ENCODE measurements at regions not wholly inside any gene's neighbourhood (a gene's known extent, or its start where the extent isn't known, plus 50 kb on each side); places are given as distances from the start of the nearest gene placed in this dataset.

DNA sequence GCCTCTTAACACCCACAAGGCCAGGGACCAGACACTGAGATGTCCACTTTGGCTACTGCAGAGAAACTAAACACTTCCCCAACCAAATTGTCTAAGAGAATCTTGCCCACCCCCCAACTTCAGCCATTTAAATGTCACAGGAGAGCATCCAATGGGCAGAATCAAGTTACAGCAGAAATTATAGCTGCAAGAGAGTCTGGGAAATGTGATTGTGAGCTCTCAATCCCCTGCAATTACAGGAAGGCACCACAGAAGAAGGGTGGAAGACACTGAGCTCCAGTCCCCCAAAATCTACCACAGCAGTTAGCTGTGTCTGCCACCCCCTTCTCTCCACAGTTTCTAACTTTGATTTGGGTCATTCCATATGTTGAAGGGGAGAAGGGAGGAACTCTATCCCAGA lies 103.5 kb upstream of the ATL2 start:
- TF ChIP-seq, protein P1, sequence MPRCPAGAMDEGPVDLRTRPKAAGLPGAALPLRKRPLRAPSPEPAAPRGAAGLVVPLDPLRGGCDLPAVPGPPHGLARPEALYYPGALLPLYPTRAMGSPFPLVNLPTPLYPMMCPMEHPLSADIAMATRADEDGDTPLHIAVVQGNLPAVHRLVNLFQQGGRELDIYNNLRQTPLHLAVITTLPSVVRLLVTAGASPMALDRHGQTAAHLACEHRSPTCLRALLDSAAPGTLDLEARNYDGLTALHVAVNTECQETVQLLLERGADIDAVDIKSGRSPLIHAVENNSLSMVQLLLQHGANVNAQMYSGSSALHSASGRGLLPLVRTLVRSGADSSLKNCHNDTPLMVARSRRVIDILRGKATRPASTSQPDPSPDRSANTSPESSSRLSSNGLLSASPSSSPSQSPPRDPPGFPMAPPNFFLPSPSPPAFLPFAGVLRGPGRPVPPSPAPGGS (IDR thresholded peaks at IDR 0.05): no peak
- no peak for TF ChIP-seq MAFK (IDR thresholded peaks at IDR 0.05; ENCODE audit: partially characterized antibody)
- no peak for TF ChIP-seq HOXA7 (CRISPR knock-in tag; IDR thresholded peaks at IDR 0.05)
- TF ChIP-seq, protein P2, sequence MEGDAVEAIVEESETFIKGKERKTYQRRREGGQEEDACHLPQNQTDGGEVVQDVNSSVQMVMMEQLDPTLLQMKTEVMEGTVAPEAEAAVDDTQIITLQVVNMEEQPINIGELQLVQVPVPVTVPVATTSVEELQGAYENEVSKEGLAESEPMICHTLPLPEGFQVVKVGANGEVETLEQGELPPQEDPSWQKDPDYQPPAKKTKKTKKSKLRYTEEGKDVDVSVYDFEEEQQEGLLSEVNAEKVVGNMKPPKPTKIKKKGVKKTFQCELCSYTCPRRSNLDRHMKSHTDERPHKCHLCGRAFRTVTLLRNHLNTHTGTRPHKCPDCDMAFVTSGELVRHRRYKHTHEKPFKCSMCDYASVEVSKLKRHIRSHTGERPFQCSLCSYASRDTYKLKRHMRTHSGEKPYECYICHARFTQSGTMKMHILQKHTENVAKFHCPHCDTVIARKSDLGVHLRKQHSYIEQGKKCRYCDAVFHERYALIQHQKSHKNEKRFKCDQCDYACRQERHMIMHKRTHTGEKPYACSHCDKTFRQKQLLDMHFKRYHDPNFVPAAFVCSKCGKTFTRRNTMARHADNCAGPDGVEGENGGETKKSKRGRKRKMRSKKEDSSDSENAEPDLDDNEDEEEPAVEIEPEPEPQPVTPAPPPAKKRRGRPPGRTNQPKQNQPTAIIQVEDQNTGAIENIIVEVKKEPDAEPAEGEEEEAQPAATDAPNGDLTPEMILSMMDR (IDR thresholded peaks at IDR 0.05): no peak
- TF ChIP-seq, protein P3, sequence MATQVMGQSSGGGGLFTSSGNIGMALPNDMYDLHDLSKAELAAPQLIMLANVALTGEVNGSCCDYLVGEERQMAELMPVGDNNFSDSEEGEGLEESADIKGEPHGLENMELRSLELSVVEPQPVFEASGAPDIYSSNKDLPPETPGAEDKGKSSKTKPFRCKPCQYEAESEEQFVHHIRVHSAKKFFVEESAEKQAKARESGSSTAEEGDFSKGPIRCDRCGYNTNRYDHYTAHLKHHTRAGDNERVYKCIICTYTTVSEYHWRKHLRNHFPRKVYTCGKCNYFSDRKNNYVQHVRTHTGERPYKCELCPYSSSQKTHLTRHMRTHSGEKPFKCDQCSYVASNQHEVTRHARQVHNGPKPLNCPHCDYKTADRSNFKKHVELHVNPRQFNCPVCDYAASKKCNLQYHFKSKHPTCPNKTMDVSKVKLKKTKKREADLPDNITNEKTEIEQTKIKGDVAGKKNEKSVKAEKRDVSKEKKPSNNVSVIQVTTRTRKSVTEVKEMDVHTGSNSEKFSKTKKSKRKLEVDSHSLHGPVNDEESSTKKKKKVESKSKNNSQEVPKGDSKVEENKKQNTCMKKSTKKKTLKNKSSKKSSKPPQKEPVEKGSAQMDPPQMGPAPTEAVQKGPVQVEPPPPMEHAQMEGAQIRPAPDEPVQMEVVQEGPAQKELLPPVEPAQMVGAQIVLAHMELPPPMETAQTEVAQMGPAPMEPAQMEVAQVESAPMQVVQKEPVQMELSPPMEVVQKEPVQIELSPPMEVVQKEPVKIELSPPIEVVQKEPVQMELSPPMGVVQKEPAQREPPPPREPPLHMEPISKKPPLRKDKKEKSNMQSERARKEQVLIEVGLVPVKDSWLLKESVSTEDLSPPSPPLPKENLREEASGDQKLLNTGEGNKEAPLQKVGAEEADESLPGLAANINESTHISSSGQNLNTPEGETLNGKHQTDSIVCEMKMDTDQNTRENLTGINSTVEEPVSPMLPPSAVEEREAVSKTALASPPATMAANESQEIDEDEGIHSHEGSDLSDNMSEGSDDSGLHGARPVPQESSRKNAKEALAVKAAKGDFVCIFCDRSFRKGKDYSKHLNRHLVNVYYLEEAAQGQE (IDR thresholded peaks at IDR 0.05): no peak
- TF ChIP-seq POLR2A (IDR thresholded peaks at IDR 0.05; ENCODE audit: low read length): no peak
- TF ChIP-seq CHD2 (IDR thresholded peaks at IDR 0.05; ENCODE audit: low read length, partially characterized antibody): no peak
- no peak for TF ChIP-seq EP300 (IDR thresholded peaks at IDR 0.05)

Data from A549 (cell line).